Loucy (cell line): ENCODE measurements at regions not wholly inside any gene's neighbourhood (a gene's known extent, or its start where the extent isn't known, plus 50 kb on each side); places are given as distances from the start of the nearest gene placed in this dataset.
"Not testable (repeated sequence)": the region's sequence is repeated elsewhere in the genome, so short reads cannot be mapped to it uniquely, and the experiment has no call there.

Experiments
- H2AFZ ChIP-seq: fragments of 200-600 bp; sonication (generic); 2 replicates; pipeline ENCODE4 v1.6.0; 2016; ENCODE audit warnings: antibody characterized with exemption, mild to moderate bottlenecking, low read length, moderate library complexity
- H3F3A ChIP-seq: fragments of 200-600 bp; 2 replicates; pipeline ENCODE4 v1.6.0; 2016; ENCODE audit warnings: antibody characterized with exemption, low read depth, mild to moderate bottlenecking
- H3K27me3 ChIP-seq: fragments of 200-600 bp; sonication (generic); 2 replicates; pipeline ENCODE4 v1.6.1; 2014; ENCODE audit warnings: low read length, mild to moderate bottlenecking; ENCODE audit not compliant: insufficient read depth, poor library complexity, severe bottlenecking
- H3K36me3 ChIP-seq: fragments of 200-600 bp; sonication (generic); 2 replicates; pipeline ENCODE4 v1.6.1; 2016; ENCODE audit warnings: low read length; ENCODE audit not compliant: insufficient read depth
- H3K4me1 ChIP-seq: fragments of 200-600 bp; sonication (generic); 2 replicates; pipeline ENCODE4 v1.5.1; 2014; ENCODE audit warnings: low read length, mild to moderate bottlenecking; ENCODE audit not compliant: insufficient read depth, poor library complexity, severe bottlenecking
- H3K4me2 ChIP-seq: fragments of 200-600 bp; sonication (generic); 2 replicates; pipeline ENCODE4 v1.6.0; 2014; ENCODE audit warnings: antibody characterized with exemption, low read length, low read depth, mild to moderate bottlenecking; ENCODE audit not compliant: poor library complexity, severe bottlenecking
- H3K4me3 ChIP-seq: fragments of 200-600 bp; sonication (generic); 2 replicates; pipeline ENCODE4 v1.5.1; 2014; ENCODE audit warnings: low read length, mild to moderate bottlenecking, mixed read lengths; ENCODE audit not compliant: poor library complexity, severe bottlenecking
- H3K79me2 ChIP-seq: fragments of 200-600 bp; sonication (generic); 2 replicates; pipeline ENCODE4 v1.6.1; 2014; ENCODE audit warnings: low read length; ENCODE audit not compliant: insufficient read depth
- H3K9ac ChIP-seq: fragments of 200-600 bp; sonication (generic); 2 replicates; pipeline ENCODE4 v1.6.0; 2014; ENCODE audit warnings: mild to moderate bottlenecking, low read depth, low read length, moderate library complexity; ENCODE audit not compliant: poor library complexity, severe bottlenecking
- H3K9me2 ChIP-seq: fragments of 200-600 bp; sonication (generic); replicated peaks from 2 replicates; pipeline ENCODE4 v1.6.1; 2016; ENCODE audit warnings: low read depth, low read length, mixed read lengths
- H3K9me3 ChIP-seq: fragments of 200-600 bp; sonication (generic); 2 replicates; pipeline ENCODE4 v1.6.1; 2014; ENCODE audit warnings: mild to moderate bottlenecking, antibody characterized with exemption, low read length, low read depth; ENCODE audit not compliant: insufficient read depth
- H4K20me1 ChIP-seq: fragments of 200-600 bp; sonication (generic); 2 replicates; pipeline ENCODE4 v1.6.0; 2014; ENCODE audit warnings: antibody characterized with exemption, low read length, mild to moderate bottlenecking; ENCODE audit not compliant: insufficient read depth, poor library complexity, severe bottlenecking
- EZH2phosphoT487 ChIP-seq: fragments of 200-600 bp; IDR thresholded peaks from 2 replicates; pipeline ENCODE4 v1.6.1; 2018; ENCODE audit warnings: antibody characterized with exemption, mild to moderate bottlenecking, moderate library complexity, borderline replicate concordance
- TF ChIP-seq, protein P1 (sequence below): fragments of 200-600 bp; sonication (generic); conservative IDR thresholded peaks from 2 replicates; pipeline ENCODE4 v1.5.1; 2014; ENCODE audit warnings: mild to moderate bottlenecking, antibody characterized with exemption, low read length

DNA sequence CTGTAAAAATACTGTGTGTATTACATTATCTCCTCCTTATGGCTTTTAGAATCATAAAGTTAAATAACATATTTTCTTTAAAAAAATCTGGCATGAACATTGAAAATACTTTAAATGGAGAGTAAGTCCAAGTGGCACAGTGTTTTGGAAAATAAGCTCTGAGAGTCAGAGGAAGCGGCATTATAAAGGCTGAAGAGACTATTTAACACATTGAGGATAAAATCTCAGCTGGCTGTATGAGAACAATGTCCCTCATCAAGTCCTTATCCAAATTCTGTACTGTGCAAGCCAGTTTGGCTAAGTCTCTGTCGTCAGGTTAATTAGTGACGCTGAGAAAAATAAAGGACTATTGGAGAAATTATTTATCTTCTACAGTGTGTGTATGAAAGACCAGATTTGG is 245.5 kb downstream of the MFSD1 start:
- H3K9me3 ChIP-seq = no peaks in the 10 kb centered on the region
- no peaks in the 10 kb centered on the region for H3F3A ChIP-seq
- no peak for TF ChIP-seq EZH2phosphoT487
- TF ChIP-seq, protein P1, sequence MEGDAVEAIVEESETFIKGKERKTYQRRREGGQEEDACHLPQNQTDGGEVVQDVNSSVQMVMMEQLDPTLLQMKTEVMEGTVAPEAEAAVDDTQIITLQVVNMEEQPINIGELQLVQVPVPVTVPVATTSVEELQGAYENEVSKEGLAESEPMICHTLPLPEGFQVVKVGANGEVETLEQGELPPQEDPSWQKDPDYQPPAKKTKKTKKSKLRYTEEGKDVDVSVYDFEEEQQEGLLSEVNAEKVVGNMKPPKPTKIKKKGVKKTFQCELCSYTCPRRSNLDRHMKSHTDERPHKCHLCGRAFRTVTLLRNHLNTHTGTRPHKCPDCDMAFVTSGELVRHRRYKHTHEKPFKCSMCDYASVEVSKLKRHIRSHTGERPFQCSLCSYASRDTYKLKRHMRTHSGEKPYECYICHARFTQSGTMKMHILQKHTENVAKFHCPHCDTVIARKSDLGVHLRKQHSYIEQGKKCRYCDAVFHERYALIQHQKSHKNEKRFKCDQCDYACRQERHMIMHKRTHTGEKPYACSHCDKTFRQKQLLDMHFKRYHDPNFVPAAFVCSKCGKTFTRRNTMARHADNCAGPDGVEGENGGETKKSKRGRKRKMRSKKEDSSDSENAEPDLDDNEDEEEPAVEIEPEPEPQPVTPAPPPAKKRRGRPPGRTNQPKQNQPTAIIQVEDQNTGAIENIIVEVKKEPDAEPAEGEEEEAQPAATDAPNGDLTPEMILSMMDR = no peak
- no peaks in the 10 kb centered on the region for H3K4me1 ChIP-seq
- H3K79me2 ChIP-seq = no peaks in the 10 kb centered on the region
- H3K9ac ChIP-seq = no peak overlapping the region
- H4K20me1 ChIP-seq = no peaks in the 10 kb centered on the region
- no peak overlapping the region for H3K4me2 ChIP-seq
- no peaks in the 10 kb centered on the region for H3K27me3 ChIP-seq
- no peak overlapping the region for H3K4me3 ChIP-seq
- H2AFZ ChIP-seq = no peak overlapping the region
- no peaks in the 10 kb centered on the region for H3K9me2 ChIP-seq
- H3K36me3 ChIP-seq = no peaks in the 10 kb centered on the region

DNA sequence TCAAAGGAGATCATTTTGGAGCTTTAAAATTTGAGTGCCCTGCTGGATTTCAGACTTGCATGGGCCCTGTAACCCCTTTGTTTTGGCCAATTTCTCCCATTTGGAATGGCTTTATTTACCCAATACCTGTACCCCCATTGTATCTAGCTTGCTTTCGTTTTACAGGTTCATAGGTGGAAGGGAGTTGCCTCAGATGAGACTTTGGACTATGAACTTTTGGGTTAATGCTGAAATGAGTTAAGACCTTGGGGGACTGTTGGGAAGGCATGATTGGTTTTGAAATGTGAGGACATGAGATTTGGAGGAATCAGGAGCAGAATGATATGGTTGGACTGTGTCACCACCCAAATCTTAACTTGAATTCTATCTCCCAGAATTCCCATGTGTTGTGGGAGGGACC is 250.6 kb downstream of the MFSD1 start:
- not testable (repeated sequence) for H2AFZ ChIP-seq, H3F3A ChIP-seq, H3K79me2 ChIP-seq, H3K36me3 ChIP-seq, H3K4me3 ChIP-seq, H3K9ac ChIP-seq, H3K4me1 ChIP-seq, H3K9me3 ChIP-seq, H3K27me3 ChIP-seq, H3K9me2 ChIP-seq, H4K20me1 ChIP-seq, H3K4me2 ChIP-seq

DNA sequence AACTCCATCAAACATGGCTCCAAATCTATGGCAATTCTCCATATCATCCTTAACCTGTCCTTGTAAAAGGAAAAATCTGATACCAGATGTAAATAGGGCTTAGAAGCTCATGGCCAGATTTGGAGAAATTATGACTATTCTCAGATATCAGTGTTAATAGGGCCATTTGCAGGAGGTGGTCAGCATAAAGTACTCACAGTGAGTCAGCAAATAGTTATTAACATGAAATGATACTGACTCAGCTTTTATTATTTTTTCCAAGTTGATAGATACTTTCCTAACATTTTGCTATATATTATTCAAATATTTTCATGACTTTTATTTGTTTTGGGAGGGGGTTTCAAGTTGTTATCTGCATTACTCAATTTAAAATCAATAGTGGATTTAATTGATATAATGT is 255.8 kb downstream of the MFSD1 start:
- TF ChIP-seq, protein P1 = no peak
- TF ChIP-seq EZH2phosphoT487 = no peak
- Histone ChIP-seq H3K9me2 (no peaks in the 10 kb centered on the region), H3K27me3 (no peaks in the 10 kb centered on the region), H3F3A (no peaks in the 10 kb centered on the region), H3K79me2 (no peaks in the 10 kb centered on the region), H3K9ac (no peak overlapping the region), H3K4me3 (no peak overlapping the region), H3K9me3 (no peaks in the 10 kb centered on the region), H3K36me3 (no peaks in the 10 kb centered on the region), H3K4me2 (no peak overlapping the region), H3K4me1 (no peaks in the 10 kb centered on the region), H2AFZ (no peak overlapping the region), H4K20me1 (no peaks in the 10 kb centered on the region)

DNA sequence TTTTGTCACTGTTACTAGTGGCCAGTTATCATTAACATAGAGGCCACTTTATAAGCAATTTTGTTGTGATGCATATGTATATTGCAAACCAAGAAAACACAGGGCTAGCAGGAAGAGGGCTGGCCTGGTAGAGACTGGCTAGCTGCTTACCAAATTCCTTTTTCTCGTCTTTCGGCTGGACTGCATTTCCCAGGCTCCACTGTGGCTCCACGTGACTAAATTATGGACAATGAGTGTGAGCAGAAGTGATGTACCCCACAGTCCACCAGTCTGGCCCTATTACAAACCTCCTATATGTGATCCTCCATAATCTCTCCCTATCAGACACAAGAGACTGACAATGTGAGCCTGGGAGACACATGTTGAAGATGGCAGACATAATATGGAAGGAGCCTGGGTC is 257.0 kb downstream of the MFSD1 start:
- TF ChIP-seq, protein P1 = no peak
- TF ChIP-seq EZH2phosphoT487 = no peak

More for the DNA sequence above, 257.0 kb downstream of the MFSD1 start:
- Histone ChIP-seq H3K9me2 (no peaks in the 10 kb centered on the region), H3K4me3 (no peak overlapping the region), H3K9ac (no peak overlapping the region), H3K4me1 (no peaks in the 10 kb centered on the region), H3K27me3 (no peaks in the 10 kb centered on the region), H2AFZ (no peak overlapping the region), H3K36me3 (no peaks in the 10 kb centered on the region), H4K20me1 (no peaks in the 10 kb centered on the region), H3K9me3 (no peaks in the 10 kb centered on the region), H3F3A (no peaks in the 10 kb centered on the region), H3K79me2 (no peaks in the 10 kb centered on the region), H3K4me2 (no peak overlapping the region)
